ENCODE measurements at regions not wholly inside any gene's neighbourhood (a gene's known extent, or its start where the extent isn't known, plus 50 kb on each side); places are given as distances from the start of the nearest gene placed in this dataset.

- no peak overlapping the region for H3K27ac ChIP-seq (ENCODE audit: extremely low read depth, low read depth, low read length)
- no peaks in the 10 kb centered on the region for H3K9me3 ChIP-seq (ENCODE audit: control insufficient read depth, insufficient read depth, low read depth, low read length)
- no peak overlapping the region for H3K4me3 ChIP-seq (ENCODE audit: low read depth, low read length)
- POLR2A ChIA-PET, result no interaction called here
- CTCF ChIA-PET, result no interaction called here
- H3K36me3 ChIP-seq (ENCODE audit: control insufficient read depth in 2 of 2, insufficient read depth in 1 of 2, low read length in 2 of 2), result no peaks in the 10 kb centered on the region
- TF ChIP-seq ZNF18 (tag by site-specific recombination; IDR thresholded peaks at IDR 0.05) (no peak), ATF2 (tag by site-specific recombination; IDR thresholded peaks at IDR 0.05; ENCODE audit: low read depth) (no peak), ZNF544 (tag by site-specific recombination; IDR thresholded peaks at IDR 0.05) (no peak), ZNF639 (tag by site-specific recombination; IDR thresholded peaks at IDR 0.05) (no peak), ZNF521 (tag by site-specific recombination; IDR thresholded peaks at IDR 0.05) (no peak), ZNF785 (tag by site-specific recombination; IDR thresholded peaks at IDR 0.05) (no peak), ZNF394 (tag by site-specific recombination; IDR thresholded peaks at IDR 0.05; ENCODE audit: borderline replicate concordance) (no peak), IKZF3 (tag by site-specific recombination; IDR thresholded peaks at IDR 0.05) (no peak), ZNF530 (tag by site-specific recombination; IDR thresholded peaks at IDR 0.05; ENCODE audit: low read depth) (no peak), KLF8 (tag by site-specific recombination; IDR thresholded peaks at IDR 0.05) (no peak), ZBTB26 (tag by site-specific recombination; optimal IDR thresholded peaks at IDR 0.05) (no peak), ZNF211 (tag by site-specific recombination; IDR thresholded peaks at IDR 0.05; ENCODE audit: low read depth) (no peak), ZNF266 (tag by site-specific recombination; IDR thresholded peaks at IDR 0.05; ENCODE audit: low read depth) (no peak), MZF1 (tag by site-specific recombination; IDR thresholded peaks at IDR 0.05; ENCODE audit: borderline replicate concordance) (no peak), ZNF292 (tag by site-specific recombination; IDR thresholded peaks at IDR 0.05; ENCODE audit: borderline replicate concordance, low read depth) (no peak), ZNF518A (tag by site-specific recombination; conservative IDR thresholded peaks at IDR 0.05; ENCODE audit: low read depth) (no peak), ZNF76 (tag by site-specific recombination; IDR thresholded peaks at IDR 0.05; ENCODE audit: borderline replicate concordance, low read depth) (no peak), ZNF664 (tag by site-specific recombination; IDR thresholded peaks at IDR 0.05) (no peak), ZNF354C (tag by site-specific recombination; IDR thresholded peaks at IDR 0.05; ENCODE audit: borderline replicate concordance, low read depth) (no peak), KLF9 (tag by site-specific recombination; IDR thresholded peaks at IDR 0.05; ENCODE audit: low read depth) (no peak)
- no peaks in the 10 kb centered on the region for H3K4me1 ChIP-seq (ENCODE audit: control insufficient read depth, insufficient read depth, low read length)
These were observed 937.1 kb downstream of the TSN start for GRCh38 chr2:122692400-122693083.
